ENCODE measurements at regions not wholly inside any gene's neighbourhood (a gene's known extent, or its start where the extent isn't known, plus 50 kb on each side); places are given as distances from the start of the nearest gene placed in this dataset.

DNA sequence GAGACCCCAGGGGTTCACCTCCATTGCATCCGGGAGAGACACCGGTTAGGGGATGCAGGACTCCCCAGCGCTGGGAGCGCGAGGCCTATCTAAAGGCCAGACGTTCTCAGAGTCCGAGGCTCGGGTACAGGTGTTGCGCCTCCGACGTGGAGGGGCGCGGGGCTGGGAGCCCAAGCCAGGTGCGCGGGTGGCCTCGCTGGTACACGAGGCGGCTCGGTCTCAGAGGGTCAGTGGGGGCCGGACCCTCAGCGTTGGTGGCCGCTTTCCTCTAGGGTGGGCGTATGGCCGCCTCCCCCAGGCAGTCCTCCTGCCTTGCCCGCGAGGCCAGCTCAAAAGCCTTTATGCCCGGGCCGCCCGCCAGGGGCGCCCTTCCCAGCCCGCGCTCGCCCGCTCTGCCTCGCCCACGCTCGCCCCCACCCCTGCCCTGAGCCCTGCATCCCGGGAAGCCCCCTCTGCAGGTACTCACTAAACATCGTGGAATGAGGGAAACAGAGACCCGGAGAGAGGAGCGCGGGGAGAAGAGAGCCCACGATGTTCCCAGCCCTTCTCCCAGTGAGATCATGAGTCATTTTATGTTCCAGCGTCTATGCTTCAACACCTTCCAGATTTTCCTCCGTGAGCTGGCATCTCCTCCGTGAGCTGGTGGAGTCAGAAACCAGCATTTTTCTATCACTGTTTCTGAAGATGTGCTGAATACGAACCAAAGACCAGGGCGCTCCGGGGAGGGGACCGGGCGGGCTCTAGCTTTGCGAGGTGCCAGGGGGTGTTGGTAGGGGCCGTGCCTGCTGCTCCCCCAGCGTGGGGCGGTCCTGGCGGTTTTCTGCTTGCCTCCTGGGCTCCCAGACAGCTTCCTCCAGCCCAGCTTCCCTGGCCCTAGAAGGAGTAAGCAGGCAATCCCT, 73.8 kb downstream of the DIO3 start:
- Histone ChIP-seq H3K9me3 (ENCODE audit: control insufficient read depth in 1 of 2, low read length in 2 of 2) (no peaks in the 10 kb centered on the region), H3K36me3 (ENCODE audit: control insufficient read depth in 1 of 2, insufficient read depth in 2 of 2, low read length in 2 of 2) (no peaks in the 10 kb centered on the region), H3K9ac (ENCODE audit: low read depth in 1 of 2, low read length in 2 of 2) (no peak overlapping the region), H3K4me1 (ENCODE audit: control insufficient read depth in 1 of 2, insufficient read depth in 2 of 2, low read length in 2 of 2) (peaks cover 0 to under 1% of the 10 kb centered on the region in 2 donors), H3K27ac (ENCODE audit: low read depth, low read length) (no peak overlapping the region), H3K27me3 (ENCODE audit: control insufficient read depth in 1 of 2, insufficient read depth in 2 of 2, low read length in 2 of 2) (peaks cover 0 to 6% of the 10 kb centered on the region in 2 donors), H3K4me3 (ENCODE audit: low read depth in 1 of 2, low read length in 2 of 2) (no peak overlapping the region)

DNA sequence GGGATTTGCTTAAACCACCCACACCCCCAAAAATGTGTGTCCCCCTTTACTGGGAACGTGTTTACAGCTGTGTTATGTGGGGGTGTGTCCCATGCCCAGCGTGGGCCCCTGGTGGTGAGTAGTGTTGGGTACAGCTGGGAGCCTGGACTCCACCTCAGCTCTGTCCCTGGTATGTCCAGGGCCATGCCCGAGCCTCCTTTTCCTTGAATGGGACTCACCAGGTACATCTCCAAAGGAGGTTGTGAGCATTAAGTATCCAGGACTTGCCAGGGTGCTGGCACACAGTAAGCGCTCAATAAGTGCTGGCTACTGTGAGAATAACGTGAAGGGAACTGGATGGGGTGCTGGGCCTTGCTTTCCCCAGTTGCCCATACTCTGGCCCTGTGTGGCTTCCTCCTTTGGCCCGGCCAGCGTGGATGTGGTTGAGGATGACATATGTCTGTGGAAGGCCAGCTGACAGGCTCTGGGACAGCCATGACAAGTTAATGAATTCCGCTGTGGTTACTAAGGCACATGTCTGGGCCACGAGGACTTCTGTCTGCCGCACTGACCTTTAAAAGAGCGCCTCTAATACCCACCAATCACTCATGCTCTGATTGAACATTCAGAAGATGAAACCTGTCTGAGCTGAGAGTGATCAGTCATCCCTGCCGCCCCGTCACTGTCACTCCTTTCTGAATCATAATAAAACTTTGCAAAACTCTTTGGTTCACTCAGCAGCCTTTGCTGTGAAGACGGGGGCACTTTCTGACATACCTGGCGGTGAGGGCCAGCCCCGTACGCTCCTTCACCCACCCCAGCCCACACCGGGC, 74.7 kb downstream of the DIO3 start:
- Histone ChIP-seq H3K27ac (ENCODE audit: low read depth, low read length) (no peak overlapping the region), H3K9me3 (ENCODE audit: control insufficient read depth in 1 of 2, low read length in 2 of 2) (no peaks in the 10 kb centered on the region), H3K27me3 (ENCODE audit: control insufficient read depth in 1 of 2, insufficient read depth in 2 of 2, low read length in 2 of 2) (peaks cover 0 to 6% of the 10 kb centered on the region in 2 donors), H3K4me1 (ENCODE audit: control insufficient read depth in 1 of 2, insufficient read depth in 2 of 2, low read length in 2 of 2) (no peaks in the 10 kb centered on the region), H3K4me3 (ENCODE audit: low read depth in 1 of 2, low read length in 2 of 2) (no peak overlapping the region), H3K36me3 (ENCODE audit: control insufficient read depth in 1 of 2, insufficient read depth in 2 of 2, low read length in 2 of 2) (no peaks in the 10 kb centered on the region), H3K9ac (ENCODE audit: low read depth in 1 of 2, low read length in 2 of 2) (no peak overlapping the region)

DNA sequence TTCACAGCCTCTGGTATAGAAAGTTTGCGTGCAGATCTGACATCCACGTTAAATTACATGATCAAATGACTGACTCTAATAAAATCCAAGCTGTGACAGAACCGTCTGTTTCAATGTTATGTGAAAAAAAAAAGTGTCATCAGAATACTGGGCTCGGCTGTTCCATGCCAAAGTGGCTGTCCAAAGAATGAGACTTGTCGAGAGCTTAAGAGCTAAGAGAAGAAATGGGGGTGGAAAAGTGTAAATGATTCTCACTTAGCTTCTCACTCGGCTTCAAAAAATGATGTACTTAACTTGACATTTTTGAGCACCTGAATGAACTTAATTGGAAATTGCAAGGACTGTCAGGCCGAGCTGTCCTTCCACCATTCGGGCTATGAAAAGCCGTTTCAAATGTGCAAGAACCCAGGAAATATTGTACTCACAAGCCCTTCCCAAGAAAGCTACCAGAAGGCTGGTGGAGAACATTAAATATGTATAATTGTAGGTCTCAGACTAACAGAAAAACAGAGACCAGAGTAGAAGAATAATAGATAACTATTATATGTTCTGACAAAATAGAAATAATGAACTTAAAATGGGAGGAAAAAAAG, 78.0 kb downstream of the DIO3 start:
- H3K9ac ChIP-seq (ENCODE audit: low read depth in 1 of 2, low read length in 2 of 2): no peak overlapping the region
- no peaks in the 10 kb centered on the region for H3K9me3 ChIP-seq (ENCODE audit: control insufficient read depth in 1 of 2, low read length in 2 of 2)
- H3K27me3 ChIP-seq (ENCODE audit: control insufficient read depth in 1 of 2, insufficient read depth in 2 of 2, low read length in 2 of 2): peaks cover 0 to 10% of the 10 kb centered on the region in 2 donors
- H3K27ac ChIP-seq (ENCODE audit: low read depth, low read length): no peak overlapping the region
- no peaks in the 10 kb centered on the region for H3K4me1 ChIP-seq (ENCODE audit: control insufficient read depth in 1 of 2, insufficient read depth in 2 of 2, low read length in 2 of 2)
- H3K4me3 ChIP-seq (ENCODE audit: low read depth in 1 of 2, low read length in 2 of 2): no peak overlapping the region
- H3K36me3 ChIP-seq (ENCODE audit: control insufficient read depth in 1 of 2, insufficient read depth in 2 of 2, low read length in 2 of 2): no peaks in the 10 kb centered on the region

DNA sequence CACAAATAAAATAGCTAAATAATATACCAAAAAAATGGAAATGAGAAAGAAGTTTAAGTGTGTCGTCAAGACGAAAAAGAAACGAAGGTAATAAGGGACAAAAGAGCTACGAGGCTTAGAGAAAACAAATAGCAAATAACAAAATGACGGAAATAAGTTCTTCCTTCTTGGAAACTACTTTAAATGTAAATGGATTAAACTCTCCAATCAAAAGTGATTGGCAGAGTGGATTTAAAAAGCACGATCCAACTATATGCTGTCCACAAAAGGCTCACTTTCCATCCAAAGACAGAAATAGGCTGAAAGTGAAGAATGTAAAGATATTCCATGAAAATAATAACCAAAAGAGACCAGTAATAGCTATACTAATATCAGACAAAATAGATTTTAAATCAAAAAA, 82.4 kb downstream of the DIO3 start:
- no peak overlapping the region for H3K9ac ChIP-seq (ENCODE audit: low read depth in 1 of 2, low read length in 2 of 2)
- no peak overlapping the region for H3K27ac ChIP-seq (ENCODE audit: low read depth, low read length)
- peaks cover 0 to 9% of the 10 kb centered on the region in 2 donors for H3K27me3 ChIP-seq (ENCODE audit: control insufficient read depth in 1 of 2, insufficient read depth in 2 of 2, low read length in 2 of 2)
- no peak overlapping the region for H3K4me3 ChIP-seq (ENCODE audit: low read depth in 1 of 2, low read length in 2 of 2)
- no peaks in the 10 kb centered on the region for H3K36me3 ChIP-seq (ENCODE audit: control insufficient read depth in 1 of 2, insufficient read depth in 2 of 2, low read length in 2 of 2)
- no peaks in the 10 kb centered on the region for H3K4me1 ChIP-seq (ENCODE audit: control insufficient read depth in 1 of 2, insufficient read depth in 2 of 2, low read length in 2 of 2)
- H3K9me3 ChIP-seq (ENCODE audit: control insufficient read depth in 1 of 2, low read length in 2 of 2): peaks cover 0 to 2% of the 10 kb centered on the region in 2 donors

DNA sequence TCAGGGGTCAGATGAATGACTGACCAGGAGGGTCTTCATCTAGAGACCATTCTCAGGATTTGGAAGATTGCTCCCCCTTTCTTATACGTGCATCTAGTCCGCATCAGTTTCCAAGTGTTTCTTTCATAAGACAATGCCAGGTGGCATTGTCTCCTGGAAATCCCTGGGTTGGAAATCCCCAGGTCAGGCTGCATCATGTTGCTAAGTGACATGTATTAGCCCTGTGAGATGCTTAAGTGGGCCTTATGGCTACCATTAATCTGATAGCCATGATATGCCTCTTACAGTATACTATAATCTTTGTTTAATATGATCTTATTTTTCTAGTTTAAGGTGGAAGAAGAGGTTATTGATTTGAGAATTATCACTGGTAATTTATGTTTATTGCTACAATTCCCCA, 92.8 kb downstream of the DIO3 start:
- H3K4me1 ChIP-seq (ENCODE audit: control insufficient read depth in 1 of 2, insufficient read depth in 2 of 2, low read length in 2 of 2): no peaks in the 10 kb centered on the region
- H3K27me3 ChIP-seq (ENCODE audit: control insufficient read depth in 1 of 2, insufficient read depth in 2 of 2, low read length in 2 of 2): no peaks in the 10 kb centered on the region
- no peak overlapping the region for H3K27ac ChIP-seq (ENCODE audit: low read depth, low read length)
- H3K36me3 ChIP-seq (ENCODE audit: control insufficient read depth in 1 of 2, insufficient read depth in 2 of 2, low read length in 2 of 2): no peaks in the 10 kb centered on the region
- no peak overlapping the region for H3K9ac ChIP-seq (ENCODE audit: low read depth in 1 of 2, low read length in 2 of 2)
- no peak overlapping the region for H3K4me3 ChIP-seq (ENCODE audit: low read depth in 1 of 2, low read length in 2 of 2)
- H3K9me3 ChIP-seq (ENCODE audit: control insufficient read depth in 1 of 2, low read length in 2 of 2): no peaks in the 10 kb centered on the region

DNA sequence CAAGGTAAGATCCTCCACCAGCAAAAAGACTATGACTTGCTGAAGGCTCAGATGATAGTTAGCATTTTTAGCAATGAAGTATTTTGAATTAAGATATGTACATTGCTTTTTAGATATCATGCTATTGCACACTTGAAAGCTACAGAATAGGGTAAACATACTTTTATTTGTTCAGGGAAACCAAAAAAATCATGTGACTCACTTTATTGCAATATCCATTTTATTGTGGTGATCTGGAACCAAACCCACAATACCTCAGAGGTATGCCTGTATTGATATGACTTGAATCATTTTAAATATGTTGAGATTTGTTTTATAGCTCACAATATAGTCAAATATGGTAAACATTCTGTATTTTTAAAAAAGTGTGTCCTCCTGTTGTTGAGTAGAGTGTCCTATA, 96.1 kb downstream of the DIO3 start:
- no peaks in the 10 kb centered on the region for H3K4me1 ChIP-seq (ENCODE audit: control insufficient read depth in 1 of 2, insufficient read depth in 2 of 2, low read length in 2 of 2)
- no peaks in the 10 kb centered on the region for H3K9me3 ChIP-seq (ENCODE audit: control insufficient read depth in 1 of 2, low read length in 2 of 2)
- H3K36me3 ChIP-seq (ENCODE audit: control insufficient read depth in 1 of 2, insufficient read depth in 2 of 2, low read length in 2 of 2): no peaks in the 10 kb centered on the region
- no peak overlapping the region for H3K9ac ChIP-seq (ENCODE audit: low read depth in 1 of 2, low read length in 2 of 2)
- H3K4me3 ChIP-seq (ENCODE audit: low read depth in 1 of 2, low read length in 2 of 2): no peak overlapping the region
- no peak overlapping the region for H3K27ac ChIP-seq (ENCODE audit: low read depth, low read length)
- no peaks in the 10 kb centered on the region for H3K27me3 ChIP-seq (ENCODE audit: control insufficient read depth in 1 of 2, insufficient read depth in 2 of 2, low read length in 2 of 2)

DNA sequence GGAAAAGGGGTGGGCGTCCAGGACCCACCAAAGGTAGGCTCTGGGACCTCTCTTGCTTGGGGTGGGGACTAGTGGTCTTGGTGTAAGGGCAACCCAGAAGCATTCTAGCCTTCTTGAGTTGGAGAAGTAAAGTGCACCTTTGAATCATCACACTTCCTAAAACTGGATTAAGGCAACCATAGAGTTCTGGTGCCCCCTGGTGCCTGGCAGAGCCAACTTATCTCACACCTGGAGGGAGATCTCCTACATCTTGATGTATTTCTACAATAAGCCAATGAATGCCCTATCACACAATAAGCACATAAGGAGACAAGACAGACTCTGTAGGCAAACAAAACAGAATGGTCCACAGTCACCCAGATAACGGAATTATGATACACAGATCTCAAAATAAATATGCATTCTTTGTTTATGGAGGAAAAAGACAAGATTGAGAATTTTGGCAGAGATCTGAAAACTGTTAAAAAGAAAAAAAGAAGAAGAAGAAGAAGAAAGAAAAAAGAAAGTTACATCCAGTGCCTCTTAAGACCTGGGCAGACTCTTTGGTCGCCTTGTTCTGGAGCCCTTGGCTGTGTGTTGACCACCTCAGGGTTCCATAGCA, 95.9 kb upstream of the PPP2R5C start:
- peaks cover 0 to 12% of the 10 kb centered on the region in 2 donors for H3K27me3 ChIP-seq (ENCODE audit: control insufficient read depth in 1 of 2, insufficient read depth in 2 of 2, low read length in 2 of 2)
- no peak overlapping the region for H3K4me3 ChIP-seq (ENCODE audit: low read depth in 1 of 2, low read length in 2 of 2)
- H3K4me1 ChIP-seq (ENCODE audit: control insufficient read depth in 1 of 2, insufficient read depth in 2 of 2, low read length in 2 of 2): no peaks in the 10 kb centered on the region
- no peaks in the 10 kb centered on the region for H3K36me3 ChIP-seq (ENCODE audit: control insufficient read depth in 1 of 2, insufficient read depth in 2 of 2, low read length in 2 of 2)
- no peak overlapping the region for H3K9ac ChIP-seq (ENCODE audit: low read depth in 1 of 2, low read length in 2 of 2)
- H3K27ac ChIP-seq (ENCODE audit: low read depth, low read length): no peak overlapping the region
- peaks cover 3 to 9% of the 10 kb centered on the region in 2 donors for H3K9me3 ChIP-seq (ENCODE audit: control insufficient read depth in 1 of 2, low read length in 2 of 2)

DNA sequence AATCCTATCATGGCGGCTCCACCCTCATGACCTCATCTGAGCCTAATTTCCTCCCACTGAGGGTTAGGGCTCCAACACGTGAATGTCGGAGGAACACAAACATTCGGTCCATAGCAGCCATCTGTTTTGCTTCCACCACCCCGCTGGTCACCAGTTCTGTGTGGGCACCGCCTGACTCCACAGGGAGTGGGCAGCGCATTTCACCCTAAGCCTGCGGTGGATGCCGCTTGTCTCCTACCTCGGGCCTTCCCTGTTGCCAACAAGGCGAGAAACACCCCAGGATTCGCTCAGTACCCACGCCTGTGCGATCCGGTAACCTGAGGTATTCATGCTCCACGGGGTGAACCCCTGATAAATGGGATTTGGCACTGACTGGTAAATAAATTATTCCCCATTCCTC, 95.2 kb upstream of the PPP2R5C start:
- peaks cover 3 to 9% of the 10 kb centered on the region in 2 donors for H3K9me3 ChIP-seq (ENCODE audit: control insufficient read depth in 1 of 2, low read length in 2 of 2)
- no peaks in the 10 kb centered on the region for H3K4me1 ChIP-seq (ENCODE audit: control insufficient read depth in 1 of 2, insufficient read depth in 2 of 2, low read length in 2 of 2)
- H3K27me3 ChIP-seq (ENCODE audit: control insufficient read depth in 1 of 2, insufficient read depth in 2 of 2, low read length in 2 of 2): peaks cover 0 to 12% of the 10 kb centered on the region in 2 donors
- H3K9ac ChIP-seq (ENCODE audit: low read depth in 1 of 2, low read length in 2 of 2): no peak overlapping the region
- no peaks in the 10 kb centered on the region for H3K36me3 ChIP-seq (ENCODE audit: control insufficient read depth in 1 of 2, insufficient read depth in 2 of 2, low read length in 2 of 2)
- no peak overlapping the region for H3K27ac ChIP-seq (ENCODE audit: low read depth, low read length)
- no peak overlapping the region for H3K4me3 ChIP-seq (ENCODE audit: low read depth in 1 of 2, low read length in 2 of 2)

DNA sequence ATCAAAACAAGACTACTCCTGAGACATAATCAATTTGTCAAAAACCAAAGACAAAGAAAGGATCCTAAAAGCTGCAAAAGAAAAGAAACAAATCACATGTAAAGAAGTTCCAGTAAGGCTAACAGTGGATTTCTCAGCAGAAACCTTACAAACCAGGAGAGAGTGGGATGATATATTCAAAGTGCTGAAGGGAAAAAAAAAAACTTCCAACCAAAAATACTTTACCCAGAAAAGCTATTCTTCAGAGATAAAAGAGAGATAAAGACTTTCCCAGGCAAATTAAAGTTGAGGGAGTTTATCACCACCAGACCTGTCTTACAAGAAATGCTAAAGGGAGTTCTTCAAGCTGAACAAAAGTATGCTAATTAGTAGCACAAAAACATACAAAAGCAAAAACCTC, 91.9 kb upstream of the PPP2R5C start:
- Histone ChIP-seq H3K9ac (ENCODE audit: low read depth in 1 of 2, low read length in 2 of 2) (no peak overlapping the region), H3K36me3 (ENCODE audit: control insufficient read depth in 1 of 2, insufficient read depth in 2 of 2, low read length in 2 of 2) (no peaks in the 10 kb centered on the region), H3K9me3 (ENCODE audit: control insufficient read depth in 1 of 2, low read length in 2 of 2) (peaks cover 3 to 9% of the 10 kb centered on the region in 2 donors), H3K4me3 (ENCODE audit: low read depth in 1 of 2, low read length in 2 of 2) (no peak overlapping the region), H3K4me1 (ENCODE audit: control insufficient read depth in 1 of 2, insufficient read depth in 2 of 2, low read length in 2 of 2) (no peaks in the 10 kb centered on the region), H3K27ac (ENCODE audit: low read depth, low read length) (no peak overlapping the region), H3K27me3 (ENCODE audit: control insufficient read depth in 1 of 2, insufficient read depth in 2 of 2, low read length in 2 of 2) (peaks cover 0 to 12% of the 10 kb centered on the region in 2 donors)

Measured in duodenal mucosa (tissue), 2 donors.